ENCODE measurements at regions not wholly inside any gene's neighbourhood (a gene's known extent, or its start where the extent isn't known, plus 50 kb on each side); places are given as distances from the start of the nearest gene placed in this dataset.

- ChIA-PET CTCF (no interaction called here), POLR2A (no interaction called here)
- Mint-ChIP-seq H3K36me3 (ENCODE audit: low read depth) (no peaks in the 10 kb centered on the region), H3K4me3 (no peak overlapping the region), H3K27ac (no peak overlapping the region), H3K9me3 (no peaks in the 10 kb centered on the region), H3K4me1 (ENCODE audit: low read depth) (no peaks in the 10 kb centered on the region), H3K27me3 (no peaks in the 10 kb centered on the region)
- no peaks in the 10 kb centered on the region for H3K27me3 ChIP-seq (ENCODE audit: control insufficient read depth in 1 of 2, insufficient read depth in 2 of 2, low read length in 2 of 2)
- H3K36me3 ChIP-seq (ENCODE audit: insufficient read depth, low read length), result no peaks in the 10 kb centered on the region
- no peak overlapping the region for H3K4me3 ChIP-seq (ENCODE audit: low read length)
- no peak for DNase-seq
- H3K9me3 ChIP-seq (ENCODE audit: control insufficient read depth in 1 of 2, insufficient read depth in 1 of 2, low read length in 2 of 2), result peaks cover 0 to 3% of the 10 kb centered on the region in 2 experiments
- no peak for TF ChIP-seq CTCF (IDR thresholded peaks at IDR 0.05)
- no peaks in the 10 kb centered on the region for H3K4me1 ChIP-seq (ENCODE audit: insufficient read depth, low read length)
- no peak for ATAC-seq (ENCODE audit: poor library complexity)
- intact Hi-C loops (cut with DNase I, micrococcal nuclease), result no loop called here
- H3K27ac ChIP-seq (ENCODE audit: low read depth in 1 of 2, low read length in 2 of 2), result no peak overlapping the region
These were observed 1465.6 kb upstream of the ZEB2 start for GRCh38 chr2:145985517-145985916.

- H3K27me3 Mint-ChIP-seq, result no peaks in the 10 kb centered on the region
- Histone ChIP-seq H3K36me3 (ENCODE audit: insufficient read depth, low read length) (no peaks in the 10 kb centered on the region), H3K9me3 (ENCODE audit: control insufficient read depth in 1 of 2, insufficient read depth in 1 of 2, low read length in 2 of 2) (peaks cover 0 to 3% of the 10 kb centered on the region in 2 experiments), H3K27ac (ENCODE audit: low read depth in 1 of 2, low read length in 2 of 2) (no peak overlapping the region), H3K4me3 (ENCODE audit: low read length) (no peak overlapping the region), H3K27me3 (ENCODE audit: control insufficient read depth in 1 of 2, insufficient read depth in 2 of 2, low read length in 2 of 2) (no peaks in the 10 kb centered on the region), H3K4me1 (ENCODE audit: insufficient read depth, low read length) (no peaks in the 10 kb centered on the region)
- no peak overlapping the region for H3K4me3 Mint-ChIP-seq
- ATAC-seq (ENCODE audit: poor library complexity), result no peak
- TF ChIP-seq CTCF (IDR thresholded peaks at IDR 0.05), result no peak
- H3K4me1 Mint-ChIP-seq (ENCODE audit: low read depth), result no peaks in the 10 kb centered on the region
- H3K36me3 Mint-ChIP-seq (ENCODE audit: low read depth), result no peaks in the 10 kb centered on the region
- ChIA-PET POLR2A (no interaction called here), CTCF (no interaction called here)
- no peak for DNase-seq
- intact Hi-C loops (cut with DNase I, micrococcal nuclease), result no loop called here
- H3K9me3 Mint-ChIP-seq, result peaks cover 2% of the 10 kb centered on the region
- no peak overlapping the region for H3K27ac Mint-ChIP-seq
These were observed 1464.7 kb upstream of the ZEB2 start for GRCh38 chr2:145984580-145984979.

GRCh38 chr2:145980318-145980717, 1460.4 kb upstream of the ZEB2 start:
- intact Hi-C loops (cut with DNase I, micrococcal nuclease), result no loop called here
- Histone ChIP-seq H3K9me3 (ENCODE audit: control insufficient read depth in 1 of 2, insufficient read depth in 1 of 2, low read length in 2 of 2) (peaks cover 0 to 3% of the 10 kb centered on the region in 2 experiments), H3K36me3 (ENCODE audit: insufficient read depth, low read length) (no peaks in the 10 kb centered on the region), H3K4me1 (ENCODE audit: insufficient read depth, low read length) (no peaks in the 10 kb centered on the region), H3K4me3 (ENCODE audit: low read length) (no peak overlapping the region), H3K27ac (ENCODE audit: low read depth in 1 of 2, low read length in 2 of 2) (no peak overlapping the region), H3K27me3 (ENCODE audit: control insufficient read depth in 1 of 2, insufficient read depth in 2 of 2, low read length in 2 of 2) (no peaks in the 10 kb centered on the region)
- Mint-ChIP-seq H3K4me1 (ENCODE audit: low read depth) (no peaks in the 10 kb centered on the region), H3K9me3 (peaks cover 2% of the 10 kb centered on the region), H3K4me3 (no peak overlapping the region), H3K27ac (no peak overlapping the region), H3K27me3 (no peaks in the 10 kb centered on the region), H3K36me3 (ENCODE audit: low read depth) (no peaks in the 10 kb centered on the region)
- no peak for ATAC-seq (ENCODE audit: poor library complexity)
- no peak for TF ChIP-seq CTCF (IDR thresholded peaks at IDR 0.05)
- no peak for DNase-seq
- CTCF ChIA-PET, result no interaction called here
- POLR2A ChIA-PET, result no interaction called here
